Type B pancreatic cell (in vitro differentiated cells): ENCODE measurements at regions not wholly inside any gene's neighbourhood (a gene's known extent, or its start where the extent isn't known, plus 50 kb on each side); places are given as distances from the start of the nearest gene placed in this dataset.

Experiments used
- DNase-seq: peaks from one replicate; pipeline ENCODE4 v3.0.0; 2021; ENCODE audit warnings: mixed read lengths; ENCODE audit not compliant: unreplicated experiment; ENCODE audit errors: extremely low spot score
- H3K27ac Mint-ChIP-seq: 2 replicates; pipeline ENCODE4 v1.8.0; 2021; ENCODE audit warnings: mild to moderate bottlenecking, mixed read lengths
- H3K27me3 Mint-ChIP-seq: 2 replicates; pipeline ENCODE4 v1.8.0; 2021; ENCODE audit warnings: mixed read lengths
- H3K36me3 Mint-ChIP-seq: 2 replicates; pipeline ENCODE4 v1.8.0; 2021; ENCODE audit warnings: mixed read lengths
- H3K4me1 Mint-ChIP-seq: one replicate; pipeline ENCODE4 v1.8.0; 2021; ENCODE audit warnings: mixed read lengths; ENCODE audit not compliant: unreplicated experiment
- H3K4me3 Mint-ChIP-seq: 2 replicates; pipeline ENCODE4 v1.8.0; 2021; ENCODE audit warnings: mild to moderate bottlenecking, mixed read lengths
- H3K9me3 Mint-ChIP-seq: 2 replicates; pipeline ENCODE4 v1.8.0; 2021; ENCODE audit warnings: mixed read lengths
- TF ChIP-seq, protein P1 (sequence below): fragments of 200-600 bp; sonication (generic); conservative IDR thresholded peaks from 2 replicates; pipeline ENCODE4 v1.5.0; 2021; ENCODE audit warnings: antibody characterized with exemption, mild to moderate bottlenecking

DNA sequence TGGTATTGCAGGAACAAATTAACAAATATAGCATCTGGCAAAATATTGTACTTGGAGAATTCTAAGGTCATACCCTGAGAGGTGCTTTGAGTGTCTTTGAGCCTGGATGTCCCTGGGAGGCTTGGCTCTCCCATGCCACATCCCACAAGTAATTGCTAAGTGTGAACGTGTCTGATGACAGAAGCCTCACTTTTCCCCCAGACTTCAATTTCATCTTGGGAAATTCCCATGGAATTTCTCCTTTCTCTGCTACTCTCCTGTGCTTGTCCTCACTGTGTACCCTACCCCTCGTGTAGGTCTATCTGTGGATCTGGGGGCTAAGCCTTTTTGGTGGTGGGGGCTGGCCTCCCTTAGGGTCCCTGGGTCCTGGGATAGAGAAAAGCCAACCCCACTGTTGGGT, 293.3 kb downstream of the TCF7L2 start:
- H3K36me3 Mint-ChIP-seq = no peaks in the 10 kb centered on the region
- TF ChIP-seq, protein P1, sequence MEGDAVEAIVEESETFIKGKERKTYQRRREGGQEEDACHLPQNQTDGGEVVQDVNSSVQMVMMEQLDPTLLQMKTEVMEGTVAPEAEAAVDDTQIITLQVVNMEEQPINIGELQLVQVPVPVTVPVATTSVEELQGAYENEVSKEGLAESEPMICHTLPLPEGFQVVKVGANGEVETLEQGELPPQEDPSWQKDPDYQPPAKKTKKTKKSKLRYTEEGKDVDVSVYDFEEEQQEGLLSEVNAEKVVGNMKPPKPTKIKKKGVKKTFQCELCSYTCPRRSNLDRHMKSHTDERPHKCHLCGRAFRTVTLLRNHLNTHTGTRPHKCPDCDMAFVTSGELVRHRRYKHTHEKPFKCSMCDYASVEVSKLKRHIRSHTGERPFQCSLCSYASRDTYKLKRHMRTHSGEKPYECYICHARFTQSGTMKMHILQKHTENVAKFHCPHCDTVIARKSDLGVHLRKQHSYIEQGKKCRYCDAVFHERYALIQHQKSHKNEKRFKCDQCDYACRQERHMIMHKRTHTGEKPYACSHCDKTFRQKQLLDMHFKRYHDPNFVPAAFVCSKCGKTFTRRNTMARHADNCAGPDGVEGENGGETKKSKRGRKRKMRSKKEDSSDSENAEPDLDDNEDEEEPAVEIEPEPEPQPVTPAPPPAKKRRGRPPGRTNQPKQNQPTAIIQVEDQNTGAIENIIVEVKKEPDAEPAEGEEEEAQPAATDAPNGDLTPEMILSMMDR = no peak
- no peak overlapping the region for H3K27ac Mint-ChIP-seq
- no peaks in the 10 kb centered on the region for H3K9me3 Mint-ChIP-seq
- peaks cover 7% of the 10 kb centered on the region for H3K27me3 Mint-ChIP-seq
- H3K4me3 Mint-ChIP-seq = no peak overlapping the region
- DNase-seq = no peak
- H3K4me1 Mint-ChIP-seq = peaks cover 31% of the 10 kb centered on the region

DNA sequence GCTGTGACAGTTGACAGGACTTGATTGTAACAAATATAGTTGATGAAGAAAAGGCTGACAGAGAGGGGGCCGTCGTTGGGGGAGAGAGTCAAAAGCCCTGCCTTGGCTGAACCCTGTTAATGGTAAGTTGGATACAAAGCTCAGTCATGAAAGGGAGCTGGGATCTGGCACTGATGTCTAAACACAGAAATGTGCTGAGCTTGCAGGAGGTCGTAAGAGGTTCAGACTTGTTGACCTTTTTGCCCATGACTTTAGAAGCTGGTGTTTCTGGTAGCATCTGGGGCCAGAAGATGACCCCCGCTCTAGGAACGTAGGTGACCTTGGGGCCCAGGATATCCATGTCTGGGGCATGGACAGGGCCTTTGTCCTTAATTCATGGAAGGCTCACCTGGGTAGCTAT, 294.7 kb downstream of the TCF7L2 start:
- Mint-ChIP-seq H3K36me3 (no peaks in the 10 kb centered on the region), H3K4me3 (no peak overlapping the region), H3K27ac (no peak overlapping the region), H3K27me3 (peaks cover 10% of the 10 kb centered on the region), H3K4me1 (peaks cover 35% of the 10 kb centered on the region), H3K9me3 (no peaks in the 10 kb centered on the region)
- TF ChIP-seq, protein P1 = no peak
- no peak for DNase-seq

DNA sequence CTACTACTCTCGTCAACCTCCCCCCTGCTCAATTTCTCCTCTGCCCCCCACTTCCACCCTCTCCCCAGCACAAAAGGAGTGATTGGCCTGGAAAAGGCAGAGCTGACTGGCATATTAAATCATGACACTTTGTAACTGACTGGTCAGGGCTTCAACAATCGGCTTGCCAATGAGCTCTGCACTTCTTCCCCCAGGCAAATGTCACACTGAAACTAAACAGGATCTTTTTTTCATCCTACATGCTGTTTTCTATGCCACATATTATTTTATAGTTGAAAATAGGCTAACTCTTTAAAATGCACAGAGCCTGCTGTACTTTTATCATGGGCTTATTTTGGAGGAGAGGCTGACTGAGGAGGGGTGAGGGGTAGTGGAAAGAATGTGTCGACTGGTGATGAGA, 295.2 kb downstream of the TCF7L2 start:
- Mint-ChIP-seq H3K4me3 (no peak overlapping the region), H3K4me1 (peaks cover 35% of the 10 kb centered on the region), H3K9me3 (no peaks in the 10 kb centered on the region), H3K27me3 (peaks cover 7% of the 10 kb centered on the region), H3K36me3 (no peaks in the 10 kb centered on the region), H3K27ac (no peak overlapping the region)
- DNase-seq = no peak
- TF ChIP-seq, protein P1 = no peak

DNA sequence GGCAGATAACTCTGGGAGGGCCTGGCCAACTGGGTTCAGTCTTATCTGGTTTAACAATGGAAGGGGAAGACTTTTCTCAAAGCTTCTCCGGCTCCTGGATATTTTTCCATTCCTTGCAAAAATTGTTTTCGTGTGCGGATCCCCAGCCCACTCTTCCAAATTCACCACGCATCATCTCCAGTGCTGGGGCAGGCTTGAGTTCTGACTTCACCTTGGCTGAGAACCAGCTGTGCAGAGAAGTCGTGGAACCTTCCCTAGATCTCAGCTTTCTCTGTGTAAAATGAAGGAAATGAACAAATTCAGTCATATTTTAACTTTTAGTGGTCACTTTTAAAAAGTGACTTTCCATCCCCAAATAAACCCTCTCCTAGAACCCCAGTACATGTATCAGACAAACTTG, 297.0 kb downstream of the TCF7L2 start:
- no peaks in the 10 kb centered on the region for H3K9me3 Mint-ChIP-seq
- peaks cover 34% of the 10 kb centered on the region for H3K4me1 Mint-ChIP-seq
- no peak for DNase-seq
- TF ChIP-seq, protein P1 = no peak
- H3K27me3 Mint-ChIP-seq = peaks cover 11% of the 10 kb centered on the region
- H3K4me3 Mint-ChIP-seq = no peak overlapping the region
- H3K27ac Mint-ChIP-seq = no peak overlapping the region
- H3K36me3 Mint-ChIP-seq = no peaks in the 10 kb centered on the region

DNA sequence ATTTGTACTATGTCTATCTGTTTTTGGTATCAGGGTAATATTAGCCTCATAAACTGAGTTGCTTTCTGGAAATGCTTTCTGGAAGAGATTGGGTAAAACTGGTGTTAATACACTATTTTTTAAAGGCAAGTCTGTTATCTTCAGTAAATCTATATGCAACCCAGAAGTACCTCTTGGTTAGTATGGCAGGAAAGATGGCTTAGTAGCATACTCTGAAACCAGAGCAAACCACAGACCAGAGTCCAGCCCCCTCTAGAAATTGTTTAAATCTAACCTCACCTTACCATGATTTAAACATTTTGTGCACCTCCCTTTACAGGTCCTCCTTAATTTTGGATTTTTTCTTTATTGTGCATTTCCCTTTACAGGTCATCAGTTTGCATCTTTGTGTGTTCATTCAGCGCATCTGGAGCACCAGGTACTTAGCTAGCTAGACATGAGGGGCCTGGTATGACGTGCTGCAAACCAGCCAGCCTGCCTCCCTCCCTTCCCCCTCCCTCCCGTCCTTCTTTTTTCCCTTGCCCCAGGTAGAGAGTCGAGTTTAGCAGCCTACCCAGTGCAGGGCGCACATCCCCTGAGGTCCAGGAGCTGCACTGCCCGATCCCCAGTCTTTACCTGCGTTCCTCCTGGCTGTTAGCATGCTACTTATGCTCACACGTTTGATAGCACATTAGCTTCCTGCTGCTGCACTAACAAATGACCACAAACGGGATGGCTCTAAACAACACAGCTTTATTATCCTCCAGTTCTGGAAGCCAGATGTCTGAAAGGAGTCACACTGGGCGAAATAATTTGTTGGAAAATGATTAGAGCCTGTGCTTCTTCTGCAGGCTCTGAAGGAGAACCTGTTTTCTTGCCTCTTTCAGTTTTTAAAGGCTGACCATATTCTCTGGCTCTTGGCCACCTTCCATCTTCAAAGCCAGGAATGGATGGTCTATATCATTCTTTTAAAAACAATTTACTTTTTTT, 299.9 kb upstream of the HABP2 start:
- TF ChIP-seq, protein P1 = no peak
- Mint-ChIP-seq H3K4me1 (peaks cover 23% of the 10 kb centered on the region), H3K36me3 (no peaks in the 10 kb centered on the region), H3K9me3 (no peaks in the 10 kb centered on the region), H3K27me3 (peaks cover 34% of the 10 kb centered on the region), H3K4me3 (no peak overlapping the region), H3K27ac (no peak overlapping the region)
- DNase-seq = no peak
